HG03108 (cell line): ENCODE measurements at regions not wholly inside any gene's neighbourhood (a gene's known extent, or its start where the extent isn't known, plus 50 kb on each side); places are given as distances from the start of the nearest gene placed in this dataset.

Experiments used
- ATAC-seq: cut with Tn5 transposase; IDR thresholded peaks from one replicate; pipeline ENCODE4 v1.9.1; 2021; ENCODE audit warnings: moderate library complexity; ENCODE audit not compliant: unreplicated experiment

DNA sequence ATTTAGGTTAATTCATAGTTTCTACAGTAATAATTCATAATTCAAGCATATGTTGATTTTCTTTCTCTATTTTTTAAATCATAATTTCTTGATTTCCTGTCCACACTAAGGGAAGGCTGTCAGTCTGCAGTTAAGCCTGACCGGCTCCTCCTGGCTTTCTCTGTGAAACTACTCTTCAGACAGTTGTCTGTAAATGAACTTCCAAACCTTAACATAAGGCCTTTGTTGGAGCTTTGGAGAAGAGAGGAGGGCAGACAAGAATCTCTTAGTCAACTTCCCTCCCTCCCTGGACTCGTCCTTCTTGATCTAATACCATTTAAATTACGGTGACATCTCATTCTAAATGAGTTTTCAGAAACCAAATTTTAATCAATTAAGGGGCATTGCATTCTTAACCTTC, 404.1 kb upstream of the ST6GAL2 start:
- ATAC-seq: no peak

DNA sequence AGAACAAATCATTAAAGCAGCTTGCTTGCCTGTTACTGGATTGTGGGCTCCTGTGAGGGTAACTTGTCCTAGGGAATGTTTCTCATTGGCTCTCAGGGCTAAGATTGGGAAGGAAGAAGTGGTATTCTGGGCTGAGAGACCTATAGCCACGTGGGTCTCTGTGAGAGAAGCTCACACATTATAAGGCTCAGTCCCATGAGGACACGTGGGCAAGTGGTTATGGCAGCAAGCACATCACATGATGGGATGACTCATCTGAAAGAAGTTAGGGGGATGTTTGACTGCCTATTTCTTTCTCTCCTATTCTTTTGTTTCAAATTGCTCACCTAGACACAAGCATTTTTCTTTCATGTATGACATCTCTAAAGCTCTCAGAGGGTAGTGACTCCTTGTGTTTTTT, 418.0 kb upstream of the ST6GAL2 start:
- no peak for ATAC-seq

- no peak for ATAC-seq
These were observed 420.0 kb upstream of the ST6GAL2 start for GRCh38 chr2:107305966-107306365.

DNA sequence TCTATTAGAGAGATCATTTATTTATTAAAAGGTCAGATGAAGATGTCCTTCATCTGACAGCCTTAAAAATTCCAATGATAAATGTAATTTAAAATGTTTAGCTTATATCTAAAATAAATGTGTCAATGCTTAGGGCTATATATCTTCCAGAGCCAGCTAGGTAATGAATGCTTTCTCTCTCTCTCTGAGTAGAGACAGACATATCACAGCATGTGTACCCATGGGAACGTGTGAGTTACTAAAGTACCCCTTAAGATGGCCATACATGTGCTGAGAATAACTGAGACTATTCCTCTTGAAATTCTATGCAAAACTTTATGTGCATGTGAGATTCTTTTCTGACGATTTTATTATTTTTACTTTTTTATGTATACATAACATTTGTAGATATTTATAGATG, 420.9 kb upstream of the ST6GAL2 start:
- ATAC-seq: no peak

DNA sequence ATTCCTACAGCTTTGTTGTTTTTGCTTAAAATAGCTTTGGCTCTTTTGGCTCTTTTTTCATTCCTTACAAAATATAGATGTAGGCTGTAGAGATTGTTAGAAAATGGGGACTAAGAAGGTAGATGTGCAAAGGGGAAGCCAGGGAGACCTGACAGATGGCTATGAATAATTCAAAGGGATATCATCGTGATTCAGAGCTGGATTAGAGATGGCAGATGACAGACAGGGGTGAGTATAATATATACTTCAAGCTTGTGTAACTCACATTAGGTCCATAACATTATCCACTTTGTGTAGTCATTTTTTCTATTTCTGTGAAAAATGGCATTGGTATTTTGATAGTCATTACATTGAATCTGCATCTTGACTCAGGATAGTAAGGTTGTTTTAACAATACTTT, 422.9 kb upstream of the ST6GAL2 start:
- ATAC-seq: no peak

GRCh38 chr2:107312240-107312639, 426.3 kb upstream of the ST6GAL2 start:
- ATAC-seq: no peak

DNA sequence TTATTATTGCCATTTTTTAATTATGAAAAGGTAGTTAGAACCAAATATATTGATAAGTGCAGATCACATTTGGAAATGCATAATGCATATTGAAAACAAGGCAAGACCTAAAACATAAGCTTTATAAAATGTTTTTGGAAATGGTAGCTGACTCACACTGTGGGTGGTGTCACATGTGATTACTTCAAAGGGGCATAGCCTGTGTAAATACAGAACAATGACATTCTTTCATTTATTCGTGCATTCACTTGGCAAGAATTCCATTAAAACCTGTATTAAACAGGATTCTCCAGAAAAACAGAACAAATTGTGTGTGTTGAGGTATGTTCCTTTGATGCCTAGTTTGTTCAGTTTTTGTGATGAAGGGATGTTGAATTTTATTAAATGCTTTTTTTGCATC, 427.3 kb upstream of the ST6GAL2 start:
- ATAC-seq: no peak

DNA sequence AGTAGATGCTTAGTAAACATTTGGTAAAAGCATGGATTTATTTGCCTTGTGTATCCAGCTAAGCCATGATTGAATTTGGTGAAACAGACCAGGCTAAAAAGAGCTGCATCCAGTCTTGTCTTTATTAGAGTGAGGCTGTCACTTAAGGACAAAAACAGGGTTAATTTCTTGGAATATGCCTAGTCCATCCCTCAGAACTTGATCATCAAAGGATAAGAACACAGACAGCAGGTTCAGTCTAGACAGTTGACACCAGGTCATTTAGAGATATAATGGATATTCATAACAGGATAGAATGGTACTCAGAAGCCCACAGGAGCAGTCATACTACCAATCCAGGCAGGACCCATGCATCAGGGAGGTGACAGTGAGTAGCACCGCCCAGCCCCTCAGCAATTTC, 434.9 kb upstream of the ST6GAL2 start:
- ATAC-seq: no peak

DNA sequence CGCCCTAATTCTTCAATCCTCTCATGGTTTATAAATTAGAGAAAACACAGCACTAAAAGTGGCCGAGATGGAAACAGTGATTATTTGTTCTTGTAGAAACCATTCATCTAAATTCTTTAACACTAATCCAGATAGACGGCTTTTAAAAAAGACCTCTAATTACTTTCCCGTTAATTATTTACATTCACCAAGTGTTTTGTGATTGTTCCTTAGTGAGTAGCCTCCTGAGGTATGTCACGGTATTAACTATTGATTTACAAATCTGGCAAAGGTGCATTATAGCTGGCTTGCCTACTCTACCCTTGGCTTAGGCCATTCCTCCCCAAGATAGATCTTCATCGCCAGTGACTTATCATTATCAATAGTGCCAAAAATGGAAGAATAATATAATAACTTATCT, 436.4 kb upstream of the ST6GAL2 start:
- no peak for ATAC-seq

GRCh38 chr2:107323946-107324565, 438.1 kb upstream of the ST6GAL2 start:
- ATAC-seq: no peak

DNA sequence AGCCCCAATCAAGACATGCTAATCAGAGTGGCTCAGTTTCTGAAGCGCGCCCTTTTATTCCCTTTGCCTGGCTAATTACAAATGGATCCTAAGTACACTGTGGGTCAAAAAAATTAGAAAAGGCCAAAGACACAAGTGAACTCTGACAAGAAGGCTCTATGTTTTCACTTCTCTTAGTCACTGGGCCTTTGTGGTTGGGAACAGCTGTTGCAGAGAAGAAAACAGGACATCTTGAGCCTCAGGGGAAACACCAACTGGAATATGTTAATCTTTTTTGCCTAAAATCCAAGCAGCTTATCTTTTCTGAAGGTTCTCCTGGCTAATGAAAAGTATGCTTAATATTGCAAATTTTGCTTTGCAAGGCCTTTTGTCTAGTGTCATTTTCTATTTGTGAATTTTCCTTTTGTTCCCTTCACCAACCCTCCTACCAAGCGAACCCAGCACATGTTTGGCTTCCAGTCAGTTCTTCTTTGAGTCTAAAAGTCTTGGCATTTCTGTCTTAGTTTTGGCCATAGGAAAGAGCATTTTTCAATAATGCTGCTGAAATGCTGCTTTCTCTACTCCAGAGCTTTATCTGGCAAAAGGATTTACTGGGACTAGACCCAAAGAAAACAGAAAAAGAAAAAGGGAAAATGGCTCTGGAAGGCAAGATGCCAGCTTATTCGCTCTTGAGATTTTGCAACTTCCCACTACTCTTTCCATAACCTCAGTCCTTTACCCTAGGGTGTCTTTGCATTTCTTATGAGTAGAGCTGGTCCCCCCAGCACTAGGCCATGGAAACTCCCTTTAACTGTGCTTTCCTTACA, 440.2 kb upstream of the ST6GAL2 start:
- ATAC-seq: no peak

DNA sequence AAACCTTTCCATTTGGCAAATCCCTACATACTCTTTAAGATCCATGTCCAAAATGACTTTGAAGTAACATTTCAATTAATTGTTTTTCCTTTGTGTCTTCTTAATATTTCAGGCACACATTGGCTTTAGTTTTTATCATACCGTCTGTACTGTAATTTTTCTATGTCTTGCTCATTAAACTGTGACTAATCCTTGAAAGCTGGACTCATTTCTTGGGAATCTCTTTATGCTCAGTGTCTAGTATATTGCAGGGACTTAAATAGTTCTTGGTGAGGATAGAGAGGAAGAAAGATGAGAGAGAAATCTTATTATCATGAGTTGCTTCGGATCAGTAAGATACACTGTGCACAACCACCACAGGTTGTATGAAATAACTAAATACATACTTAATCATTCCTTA, 448.3 kb upstream of the ST6GAL2 start:
- ATAC-seq: no peak

GRCh38 chr2:107336526-107336925, 450.6 kb upstream of the ST6GAL2 start:
- no peak for ATAC-seq

DNA sequence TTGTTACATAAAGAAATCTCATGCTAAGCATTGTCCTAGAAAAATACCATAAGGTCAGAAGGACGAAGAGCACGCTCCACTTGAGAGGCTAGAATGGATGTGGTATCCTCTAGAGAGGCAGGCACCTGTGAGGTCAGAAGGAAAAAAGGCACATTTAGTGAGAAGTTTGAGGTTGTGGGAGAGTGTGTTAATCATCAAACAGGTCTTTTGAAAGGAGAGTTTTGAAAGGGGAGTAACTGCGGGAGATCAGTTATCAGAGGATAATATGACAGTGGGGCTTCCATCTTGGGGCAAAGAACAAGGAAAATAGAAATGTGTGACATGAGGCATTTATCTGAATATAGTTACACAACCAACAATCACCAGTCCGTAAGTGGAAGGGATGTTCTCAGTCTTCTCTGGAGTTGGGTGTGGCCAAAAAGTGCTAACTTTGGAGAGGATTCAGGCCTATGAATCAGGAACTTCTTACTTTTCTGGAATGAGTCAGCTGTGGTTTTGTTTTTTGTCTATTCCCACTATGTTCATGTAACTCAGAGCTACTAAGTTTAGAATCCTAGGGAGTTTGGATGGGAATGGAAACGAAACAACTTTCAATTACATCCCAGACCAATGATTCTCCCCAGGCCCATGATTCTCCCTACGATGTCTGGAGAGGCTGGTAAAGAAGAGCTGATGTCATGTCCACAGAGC, 451.4 kb upstream of the ST6GAL2 start:
- ATAC-seq: no peak

DNA sequence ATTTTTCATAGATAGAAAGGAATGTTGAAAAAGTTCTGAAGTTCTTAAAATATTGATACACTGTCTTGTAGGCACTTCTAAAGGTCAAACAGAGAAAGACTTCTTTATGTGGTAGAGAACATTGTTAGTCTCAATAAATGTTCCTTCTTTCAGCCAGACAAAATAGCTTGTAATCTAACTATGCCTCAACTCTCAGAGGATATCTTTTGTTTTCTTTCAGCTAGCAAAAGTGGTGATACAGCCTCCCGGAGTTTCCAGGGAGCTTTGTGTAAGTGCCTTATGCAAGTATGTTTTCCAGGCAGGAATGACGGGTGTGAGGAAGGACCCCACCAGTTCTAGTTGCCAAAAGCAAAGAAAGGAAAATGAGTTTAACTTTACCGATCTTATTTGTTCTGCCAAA, 452.1 kb upstream of the ST6GAL2 start:
- ATAC-seq: no peak

DNA sequence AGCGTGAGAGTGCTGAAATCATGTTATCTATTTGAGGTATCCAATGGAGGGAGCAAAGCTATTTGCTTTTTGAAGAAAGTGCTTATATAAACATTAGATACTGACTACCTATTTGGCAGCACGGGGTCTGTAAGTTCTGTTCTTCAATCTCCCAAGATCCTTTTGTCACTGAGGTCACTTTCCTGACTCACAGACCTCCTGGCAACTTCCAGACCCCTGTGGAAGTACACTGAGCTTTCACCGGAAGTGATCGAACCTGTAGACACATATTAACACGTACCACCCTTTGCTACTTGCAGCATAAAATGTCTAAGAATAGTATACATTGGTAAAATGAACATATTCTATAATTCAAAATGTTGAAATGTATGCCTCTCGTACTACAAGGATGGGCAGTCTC, 452.6 kb upstream of the ST6GAL2 start:
- ATAC-seq: no peak

DNA sequence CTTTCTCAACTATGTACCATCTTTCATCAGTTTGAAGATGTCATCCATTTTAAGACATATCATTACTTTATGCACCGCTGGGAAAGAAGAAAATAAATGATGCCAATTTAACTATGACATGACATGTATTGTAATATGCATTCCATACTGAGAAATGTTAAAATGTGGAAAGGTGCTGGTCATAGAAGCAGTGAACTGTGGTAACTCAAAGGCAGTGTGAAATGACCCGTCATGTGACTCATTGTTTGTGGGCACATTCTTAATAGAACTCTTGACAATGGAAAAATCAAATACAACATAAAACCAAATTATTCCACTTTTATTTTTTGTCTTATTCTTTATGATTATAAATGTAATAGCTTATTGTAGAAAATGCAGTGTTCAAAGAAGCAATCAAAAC, 455.0 kb upstream of the ST6GAL2 start:
- ATAC-seq: no peak

DNA sequence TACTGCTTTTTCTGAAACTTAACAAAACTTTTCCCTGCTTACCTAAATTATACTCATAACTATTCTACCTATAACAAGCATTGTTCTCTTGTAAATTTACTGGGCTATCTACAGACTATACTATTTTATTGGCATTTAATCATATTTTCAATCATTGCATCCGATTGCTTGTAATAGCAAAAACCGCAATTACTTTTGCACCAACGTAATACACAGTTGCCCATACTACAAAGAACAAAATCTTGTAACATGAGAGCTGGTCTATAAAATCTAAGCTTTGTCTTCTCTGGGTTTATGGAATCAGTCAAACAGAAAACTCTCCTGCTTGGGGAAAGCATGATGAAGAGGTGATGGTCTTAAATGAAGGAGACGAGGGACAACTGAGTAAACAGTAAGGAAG, 463.4 kb upstream of the ST6GAL2 start:
- no peak for ATAC-seq

GRCh38 chr2:107354175-107354574, 468.2 kb upstream of the ST6GAL2 start:
- ATAC-seq: no peak

- no peak for ATAC-seq
These were observed 468.3 kb upstream of the RGPD4 start for GRCh38 chr2:107358362-107358761.

GRCh38 chr2:107359021-107359420, 467.7 kb upstream of the RGPD4 start:
- no peak for ATAC-seq

DNA sequence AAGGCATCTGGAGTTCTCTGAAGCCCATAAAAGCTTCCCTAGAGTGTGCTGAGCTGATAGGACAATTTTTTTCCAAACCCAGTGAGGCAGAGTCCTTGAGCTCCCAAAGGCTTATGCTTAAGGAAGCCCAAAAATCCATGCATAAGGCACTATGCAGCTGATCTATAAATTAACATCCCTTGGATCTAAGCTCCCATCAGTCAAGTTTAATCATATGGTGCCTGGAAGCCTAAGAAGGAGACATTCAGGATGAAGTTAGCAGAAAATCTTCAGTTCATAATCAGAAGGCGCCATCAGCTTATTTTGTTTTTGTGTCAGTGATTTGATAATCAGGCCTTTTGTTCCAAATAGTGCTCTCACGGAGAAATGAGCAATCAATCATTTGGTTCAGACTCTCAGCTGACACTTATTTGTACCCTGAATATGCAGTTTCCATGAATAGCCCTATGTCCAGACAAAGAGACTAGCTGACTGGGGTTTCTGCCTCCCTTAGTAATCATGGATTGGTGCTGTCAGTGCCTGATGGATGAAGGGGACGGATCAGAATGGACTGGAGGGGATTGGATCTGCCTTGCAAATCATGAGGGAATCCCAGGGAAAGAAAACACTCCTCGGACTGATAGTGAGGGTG, 464.8 kb upstream of the RGPD4 start:
- ATAC-seq: no peak
